NCI-H2171 treated with DMSO at 0.1 percent for 48 hours (cell line): ENCODE measurements at regions not wholly inside any gene's neighbourhood (a gene's known extent, or its start where the extent isn't known, plus 50 kb on each side); places are given as distances from the start of the nearest gene placed in this dataset.

Source experiments
- DNase-seq: peaks from one replicate; lab custom pipeline; 2025; lab: John Stamatoyannopoulos, UW

- DNase-seq: no peak
Observed at GRCh38 chr6:168968801-168969200, 284.8 kb downstream of the THBS2 start.

GRCh38 chr6:168968228-168968627 lies 285.4 kb downstream of the THBS2 start:
- peak; percentile 65 for DNase-seq

- no peak for DNase-seq
Observed at GRCh38 chr6:168967281-168967925, 286.2 kb downstream of the THBS2 start.

- DNase-seq: no peak
Observed at GRCh38 chr6:168964138-168964835, 289.4 kb downstream of the THBS2 start.

GRCh38 chr6:168962886-168963285 lies 290.8 kb downstream of the THBS2 start:
- DNase-seq: no peak

- DNase-seq: no peak
Observed at GRCh38 chr6:168961264-168961656, 292.4 kb downstream of the THBS2 start.

GRCh38 chr6:168960551-168961263 lies 292.9 kb downstream of the THBS2 start:
- no peak for DNase-seq

- DNase-seq: no peak
Observed at GRCh38 chr6:168959696-168960095, 293.9 kb downstream of the THBS2 start.

GRCh38 chr6:168956884-168957730 lies 296.5 kb downstream of the THBS2 start:
- peak; percentile 26 for DNase-seq

GRCh38 chr6:168956141-168956838 lies 297.4 kb downstream of the THBS2 start:
- DNase-seq: no peak

- no peak for DNase-seq
Observed at GRCh38 chr6:168953461-168953860, 300.2 kb downstream of the THBS2 start.

- DNase-seq: no peak
Observed at GRCh38 chr6:168951217-168951616, 302.4 kb downstream of the THBS2 start.

- DNase-seq: no peak
Observed at GRCh38 chr6:168950858-168951214, 302.8 kb downstream of the THBS2 start.

GRCh38 chr6:168949981-168950857 lies 303.4 kb downstream of the THBS2 start:
- DNase-seq: no peak

GRCh38 chr6:168948990-168949531 lies 304.6 kb downstream of the THBS2 start:
- DNase-seq: no peak

GRCh38 chr6:168948002-168948401 lies 305.6 kb downstream of the THBS2 start:
- DNase-seq: no peak

GRCh38 chr6:168943231-168943905 lies 310.3 kb downstream of the THBS2 start:
- no peak for DNase-seq

GRCh38 chr6:168942646-168943045 lies 311.0 kb downstream of the THBS2 start:
- DNase-seq: no peak

- DNase-seq: no peak
Observed at GRCh38 chr6:168941036-168941435, 312.6 kb downstream of the THBS2 start.

- DNase-seq: no peak
Observed at GRCh38 chr6:168939796-168940195, 313.9 kb downstream of the THBS2 start.
